HCT116 (cell line): ENCODE measurements at regions not wholly inside any gene's neighbourhood (a gene's known extent, or its start where the extent isn't known, plus 50 kb on each side); places are given as distances from the start of the nearest gene placed in this dataset.

Experiments used
- CBX3 ChIP-seq: IDR thresholded peaks from 2 replicates; pipeline ENCODE4 v1.6.1; 2012; ENCODE audit warnings: low read depth
- EGR1 ChIP-seq: IDR thresholded peaks from 2 replicates; pipeline ENCODE4 v1.6.1; 2012; ENCODE audit warnings: low read depth
- FOSL1 ChIP-seq: IDR thresholded peaks from 2 replicates; pipeline ENCODE4 v1.6.1; 2012; ENCODE audit warnings: low read depth
- JUND ChIP-seq: IDR thresholded peaks from 2 replicates; pipeline ENCODE4 v1.6.1; 2012
- POLR2A ChIP-seq: IDR thresholded peaks from 2 replicates; pipeline ENCODE4 v1.7.0; 2011; ENCODE audit warnings: borderline replicate concordance; ENCODE audit not compliant: insufficient read depth, insufficient read length; ENCODE audit errors: extremely low read depth
- POLR2AphosphoS5 ChIP-seq: IDR thresholded peaks from 2 replicates; pipeline ENCODE4 v1.6.1; 2011; ENCODE audit warnings: mild to moderate bottlenecking, low read depth, low read length, moderate library complexity
- RAD21 ChIP-seq: IDR thresholded peaks from 2 replicates; pipeline ENCODE4 v1.6.1; 2012; ENCODE audit warnings: low read depth, mild to moderate bottlenecking
- SP1 ChIP-seq: IDR thresholded peaks from 2 replicates; pipeline ENCODE4 v1.6.1; 2012; ENCODE audit warnings: low read depth
- SRF ChIP-seq: IDR thresholded peaks from 2 replicates; pipeline ENCODE4 v1.6.1; 2012; ENCODE audit warnings: low read depth
- TCF7L2 ChIP-seq: IDR thresholded peaks from 2 replicates; pipeline ENCODE4 v1.7.0; 2011; ENCODE audit warnings: borderline replicate concordance, inconsistent platforms; ENCODE audit not compliant: insufficient read depth, insufficient read length; ENCODE audit errors: extremely low read depth
- ZFX ChIP-seq: fragments of 450-650 bp; IDR thresholded peaks from 2 replicates; pipeline ENCODE4 v1.6.1; 2017
- ZNF274 ChIP-seq: fragments of 200-500 bp; sonication (Bioruptor generic); IDR thresholded peaks from 2 replicates; pipeline ENCODE4 v1.6.1; 2014; ENCODE audit warnings: mild to moderate bottlenecking, low read depth, low read length, inconsistent platforms
- TF ChIP-seq, protein P1 (sequence below), 3 experiments: fragments of 200-600 bp in 1 of 3; sonication (generic) in 1 of 3; IDR thresholded peaks in 2 of 3; conservative IDR thresholded peaks in 1 of 3; 2 replicates each; pipeline ENCODE4 v1.5.1; 2012 to 2017; ENCODE audit warnings: low read depth in 2 of 3, low read length in 2 of 3, antibody characterized with exemption in 1 of 3, borderline replicate concordance in 1 of 3, control low read depth in 1 of 3, mild to moderate bottlenecking in 1 of 3, mixed read lengths in 1 of 3, mixed run types in 1 of 3, moderate library complexity in 1 of 3; ENCODE audit not compliant: insufficient read depth in 1 of 3
- TF ChIP-seq, protein P2 (sequence below): IDR thresholded peaks from 2 replicates; pipeline ENCODE4 v1.6.1; 2012

DNA sequence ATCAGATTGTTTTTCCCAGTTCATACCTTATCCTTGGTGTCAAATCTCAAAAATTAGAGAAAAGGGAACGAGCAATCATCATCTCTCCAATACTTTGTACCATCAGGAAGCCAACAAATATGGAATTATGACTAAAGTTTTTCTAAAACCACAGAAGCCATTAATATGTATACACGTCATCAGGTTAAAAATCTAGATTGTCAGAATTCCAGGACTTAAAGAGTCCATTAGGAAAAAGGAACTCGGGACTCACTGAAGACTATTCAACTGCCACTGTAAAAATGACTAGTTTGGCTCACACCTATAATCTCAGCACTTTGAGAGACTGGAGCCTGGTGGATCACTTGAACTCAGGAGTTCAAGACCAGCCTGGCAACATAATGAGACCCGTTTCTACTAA is 344.4 kb upstream of the LRRC4C start:
- TF ChIP-seq, protein P1, sequence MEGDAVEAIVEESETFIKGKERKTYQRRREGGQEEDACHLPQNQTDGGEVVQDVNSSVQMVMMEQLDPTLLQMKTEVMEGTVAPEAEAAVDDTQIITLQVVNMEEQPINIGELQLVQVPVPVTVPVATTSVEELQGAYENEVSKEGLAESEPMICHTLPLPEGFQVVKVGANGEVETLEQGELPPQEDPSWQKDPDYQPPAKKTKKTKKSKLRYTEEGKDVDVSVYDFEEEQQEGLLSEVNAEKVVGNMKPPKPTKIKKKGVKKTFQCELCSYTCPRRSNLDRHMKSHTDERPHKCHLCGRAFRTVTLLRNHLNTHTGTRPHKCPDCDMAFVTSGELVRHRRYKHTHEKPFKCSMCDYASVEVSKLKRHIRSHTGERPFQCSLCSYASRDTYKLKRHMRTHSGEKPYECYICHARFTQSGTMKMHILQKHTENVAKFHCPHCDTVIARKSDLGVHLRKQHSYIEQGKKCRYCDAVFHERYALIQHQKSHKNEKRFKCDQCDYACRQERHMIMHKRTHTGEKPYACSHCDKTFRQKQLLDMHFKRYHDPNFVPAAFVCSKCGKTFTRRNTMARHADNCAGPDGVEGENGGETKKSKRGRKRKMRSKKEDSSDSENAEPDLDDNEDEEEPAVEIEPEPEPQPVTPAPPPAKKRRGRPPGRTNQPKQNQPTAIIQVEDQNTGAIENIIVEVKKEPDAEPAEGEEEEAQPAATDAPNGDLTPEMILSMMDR (IDR thresholded peaks at IDR 0.05 in 2 of 3, conservative IDR thresholded peaks at IDR 0.05 in 1 of 3; ENCODE audit: borderline replicate concordance in 1 of 3, insufficient read depth in 1 of 3, low read depth in 2 of 3, low read length in 2 of 3), result no peak
- no peak for TF ChIP-seq POLR2A
- no peak for TF ChIP-seq ZNF274
- TF ChIP-seq CBX3, result no peak
- TF ChIP-seq SP1, result no peak
- no peak for TF ChIP-seq TCF7L2
- TF ChIP-seq POLR2AphosphoS5, result no peak
- TF ChIP-seq JUND, result no peak
- TF ChIP-seq EGR1, result no peak
- no peak for TF ChIP-seq SRF
- no peak for TF ChIP-seq FOSL1
- no peak for TF ChIP-seq RAD21
- TF ChIP-seq, protein P2, sequence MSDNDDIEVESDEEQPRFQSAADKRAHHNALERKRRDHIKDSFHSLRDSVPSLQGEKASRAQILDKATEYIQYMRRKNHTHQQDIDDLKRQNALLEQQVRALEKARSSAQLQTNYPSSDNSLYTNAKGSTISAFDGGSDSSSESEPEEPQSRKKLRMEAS, result no peak
- no peak for TF ChIP-seq ZFX
